ENCODE measurements at regions not wholly inside any gene's neighbourhood (a gene's known extent, or its start where the extent isn't known, plus 50 kb on each side); places are given as distances from the start of the nearest gene placed in this dataset.
"Not testable (repeated sequence)": the region's sequence is repeated elsewhere in the genome, so short reads cannot be mapped to it uniquely, and the experiment has no call there.

DNA sequence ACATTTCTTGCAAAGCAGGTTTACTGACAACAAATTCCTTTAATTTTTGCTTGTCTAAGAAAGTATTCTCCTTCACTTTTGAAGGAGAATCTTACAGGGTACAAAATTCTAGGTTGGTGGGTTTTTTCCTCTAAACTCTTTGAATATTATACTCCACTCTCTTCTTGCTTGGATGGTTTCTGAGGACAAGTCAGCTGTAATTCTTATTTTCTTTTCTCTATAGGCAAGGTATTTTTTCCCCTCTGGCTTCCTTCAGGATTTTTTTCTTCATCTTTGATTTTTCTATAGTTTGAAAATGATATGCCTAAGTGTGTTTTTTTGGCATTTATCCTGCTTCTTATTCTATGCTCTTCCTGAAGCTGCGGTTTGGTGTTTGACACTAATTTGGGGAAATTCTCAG is 112.5 kb upstream of the HIVEP1 start:
- peaks cover 1% of the 10 kb centered on the region for H3K9me3 ChIP-seq (ENCODE audit: control insufficient read depth, insufficient read depth, low read length)
- WGBS (ENCODE audit: insufficient coverage), result no CpG with 5 or more reads among the region's 1 CpG
- no peaks in the 10 kb centered on the region for H3K4me1 ChIP-seq (ENCODE audit: control insufficient read depth, insufficient read depth, low read length)
- no peak overlapping the region for H3K27ac ChIP-seq (ENCODE audit: low read depth, low read length)
- DNase-seq (ENCODE audit: low read depth in 4 of 6, low spot score in 6 of 6), result no peak
- H3K4me3 ChIP-seq (ENCODE audit: low read depth, low read length), result no peak overlapping the region
- no peaks in the 10 kb centered on the region for H3K36me3 ChIP-seq (ENCODE audit: control insufficient read depth, insufficient read depth, low read length)
- no peaks in the 10 kb centered on the region for H3K27me3 ChIP-seq (ENCODE audit: control insufficient read depth, insufficient read depth, low read length)

DNA sequence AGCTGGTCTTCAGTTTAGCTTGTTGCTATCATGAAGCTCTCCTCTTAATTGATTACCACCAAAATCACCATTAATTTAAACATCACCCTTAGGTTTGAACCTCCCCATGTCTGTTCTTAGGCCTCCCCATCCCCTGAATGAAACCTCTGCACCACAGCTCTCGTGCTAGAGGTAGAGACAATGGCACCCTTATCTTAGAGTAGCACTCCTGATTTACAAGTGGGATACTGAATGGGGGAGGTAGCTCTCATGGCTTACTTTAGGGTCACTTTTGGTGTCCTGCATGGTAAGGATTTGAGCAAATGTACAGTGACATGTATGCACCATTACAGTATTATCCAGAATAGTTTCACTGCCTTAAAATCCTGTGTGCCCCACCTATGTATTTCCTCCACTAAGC is 115.6 kb upstream of the ADTRP start:
- Histone ChIP-seq H3K36me3 (ENCODE audit: control insufficient read depth, insufficient read depth, low read length) (no peaks in the 10 kb centered on the region), H3K27me3 (ENCODE audit: control insufficient read depth, insufficient read depth, low read length) (no peaks in the 10 kb centered on the region), H3K4me1 (ENCODE audit: control insufficient read depth, insufficient read depth, low read length) (no peaks in the 10 kb centered on the region), H3K4me3 (ENCODE audit: low read depth, low read length) (no peak overlapping the region), H3K9me3 (ENCODE audit: control insufficient read depth, insufficient read depth, low read length) (peaks cover 1% of the 10 kb centered on the region), H3K27ac (ENCODE audit: low read depth, low read length) (no peak overlapping the region)
- no CpG with 5 or more reads among the region's 1 CpG for WGBS (ENCODE audit: insufficient coverage)
- no peak for DNase-seq (ENCODE audit: low read depth in 4 of 6, low spot score in 6 of 6)

DNA sequence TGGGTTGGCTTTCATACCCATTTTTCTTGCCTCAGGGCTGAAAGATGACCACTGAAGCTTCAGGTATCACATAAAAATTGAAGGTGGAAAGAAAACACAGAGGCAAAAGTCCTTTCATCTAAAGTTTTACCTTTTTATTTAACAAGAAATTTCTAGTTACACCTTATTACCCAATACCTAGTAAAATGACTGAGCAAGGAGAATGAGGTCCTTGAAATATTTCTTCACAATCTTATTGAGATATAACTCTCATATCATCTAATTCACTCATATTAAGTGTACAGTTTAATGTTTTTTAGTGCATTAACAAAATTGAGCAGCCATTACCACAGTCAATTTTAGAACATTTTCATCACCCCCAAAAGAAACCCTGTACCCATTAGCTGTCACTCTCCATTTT is 112.9 kb upstream of the ADTRP start:
- no peak overlapping the region for H3K4me3 ChIP-seq (ENCODE audit: low read depth, low read length)
- DNase-seq (ENCODE audit: low read depth in 4 of 6, low spot score in 6 of 6), result no peak
- no peaks in the 10 kb centered on the region for H3K27me3 ChIP-seq (ENCODE audit: control insufficient read depth, insufficient read depth, low read length)
- H3K36me3 ChIP-seq (ENCODE audit: control insufficient read depth, insufficient read depth, low read length), result no peaks in the 10 kb centered on the region
- no peaks in the 10 kb centered on the region for H3K4me1 ChIP-seq (ENCODE audit: control insufficient read depth, insufficient read depth, low read length)
- no peak overlapping the region for H3K27ac ChIP-seq (ENCODE audit: low read depth, low read length)
- H3K9me3 ChIP-seq (ENCODE audit: control insufficient read depth, insufficient read depth, low read length), result peaks cover 1% of the 10 kb centered on the region

DNA sequence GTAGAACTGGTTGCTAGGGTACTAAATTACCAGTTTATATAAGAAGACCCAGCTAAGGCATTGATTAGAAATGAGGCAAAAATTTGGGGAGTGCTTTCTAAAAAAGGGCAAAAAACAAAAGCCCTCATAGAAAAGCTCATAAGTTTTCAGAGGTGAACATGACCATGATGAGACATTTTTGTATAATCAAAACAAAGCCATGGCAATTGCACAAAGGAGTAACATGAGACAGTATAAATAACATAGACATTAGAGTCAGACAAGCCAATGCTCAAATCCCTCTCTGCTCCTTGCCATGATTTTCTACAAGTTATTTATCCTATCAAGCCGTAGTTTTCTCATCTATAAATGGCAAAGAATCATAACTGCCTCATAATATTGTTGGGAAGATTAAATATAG is 112.2 kb upstream of the ADTRP start:
- no peaks in the 10 kb centered on the region for H3K4me1 ChIP-seq (ENCODE audit: control insufficient read depth, insufficient read depth, low read length)
- DNase-seq (ENCODE audit: low read depth in 4 of 6, low spot score in 6 of 6), result no peak
- WGBS (ENCODE audit: insufficient coverage), result no CpG with 5 or more reads among the region's 1 CpG
- no peaks in the 10 kb centered on the region for H3K9me3 ChIP-seq (ENCODE audit: control insufficient read depth, insufficient read depth, low read length)
- no peaks in the 10 kb centered on the region for H3K36me3 ChIP-seq (ENCODE audit: control insufficient read depth, insufficient read depth, low read length)
- no peaks in the 10 kb centered on the region for H3K27me3 ChIP-seq (ENCODE audit: control insufficient read depth, insufficient read depth, low read length)
- H3K27ac ChIP-seq (ENCODE audit: low read depth, low read length), result no peak overlapping the region
- no peak overlapping the region for H3K4me3 ChIP-seq (ENCODE audit: low read depth, low read length)

DNA sequence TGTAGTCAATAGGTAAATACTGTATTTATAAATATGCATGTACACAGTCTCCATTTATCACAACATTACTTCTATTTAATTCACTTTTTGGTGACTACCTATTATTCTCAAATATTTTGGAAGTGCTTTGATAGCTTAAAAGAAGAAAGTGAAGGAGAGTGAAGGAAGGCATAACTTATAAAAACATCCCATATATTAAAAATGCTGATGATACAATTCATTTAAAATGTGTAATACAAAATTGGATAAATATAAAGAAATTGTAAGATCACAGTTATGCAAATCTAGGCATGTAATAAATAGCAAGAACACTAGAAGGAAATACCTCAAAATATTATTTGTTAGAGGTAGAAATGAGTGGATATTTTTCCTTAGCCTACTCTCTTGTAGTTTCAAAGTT is 111.6 kb upstream of the ADTRP start:
- no peak for DNase-seq (ENCODE audit: low read depth in 4 of 6, low spot score in 6 of 6)
- H3K4me1 ChIP-seq (ENCODE audit: control insufficient read depth, insufficient read depth, low read length), result no peaks in the 10 kb centered on the region
- no peaks in the 10 kb centered on the region for H3K27me3 ChIP-seq (ENCODE audit: control insufficient read depth, insufficient read depth, low read length)
- H3K9me3 ChIP-seq (ENCODE audit: control insufficient read depth, insufficient read depth, low read length), result no peaks in the 10 kb centered on the region
- no peak overlapping the region for H3K27ac ChIP-seq (ENCODE audit: low read depth, low read length)
- H3K36me3 ChIP-seq (ENCODE audit: control insufficient read depth, insufficient read depth, low read length), result no peaks in the 10 kb centered on the region
- H3K4me3 ChIP-seq (ENCODE audit: low read depth, low read length), result no peak overlapping the region

DNA sequence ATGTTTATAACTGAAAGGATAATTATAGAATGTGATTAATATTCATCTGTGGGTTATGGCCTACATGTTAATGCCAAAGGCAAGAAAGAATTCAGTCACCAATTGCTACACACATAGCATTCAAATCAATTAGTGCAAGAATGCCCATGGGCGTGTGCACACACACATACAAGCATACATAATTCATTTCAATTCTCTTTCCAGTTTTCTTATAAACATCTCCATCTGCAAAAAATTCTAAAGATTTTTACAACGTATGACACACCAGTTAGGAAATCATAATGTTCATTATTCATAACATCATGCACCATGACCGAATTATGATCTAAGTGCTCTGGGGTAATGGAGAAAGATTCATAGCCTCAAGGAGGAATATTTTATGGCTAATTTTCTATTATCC is 111.0 kb upstream of the ADTRP start:
- Histone ChIP-seq H3K27ac (ENCODE audit: low read depth, low read length) (no peak overlapping the region), H3K9me3 (ENCODE audit: control insufficient read depth, insufficient read depth, low read length) (no peaks in the 10 kb centered on the region), H3K27me3 (ENCODE audit: control insufficient read depth, insufficient read depth, low read length) (no peaks in the 10 kb centered on the region), H3K4me1 (ENCODE audit: control insufficient read depth, insufficient read depth, low read length) (no peaks in the 10 kb centered on the region), H3K4me3 (ENCODE audit: low read depth, low read length) (no peak overlapping the region), H3K36me3 (ENCODE audit: control insufficient read depth, insufficient read depth, low read length) (no peaks in the 10 kb centered on the region)
- WGBS (ENCODE audit: insufficient coverage), result no CpG with 5 or more reads among the region's 3 CpGs
- DNase-seq (ENCODE audit: low read depth in 4 of 6, low spot score in 6 of 6), result no peak

DNA sequence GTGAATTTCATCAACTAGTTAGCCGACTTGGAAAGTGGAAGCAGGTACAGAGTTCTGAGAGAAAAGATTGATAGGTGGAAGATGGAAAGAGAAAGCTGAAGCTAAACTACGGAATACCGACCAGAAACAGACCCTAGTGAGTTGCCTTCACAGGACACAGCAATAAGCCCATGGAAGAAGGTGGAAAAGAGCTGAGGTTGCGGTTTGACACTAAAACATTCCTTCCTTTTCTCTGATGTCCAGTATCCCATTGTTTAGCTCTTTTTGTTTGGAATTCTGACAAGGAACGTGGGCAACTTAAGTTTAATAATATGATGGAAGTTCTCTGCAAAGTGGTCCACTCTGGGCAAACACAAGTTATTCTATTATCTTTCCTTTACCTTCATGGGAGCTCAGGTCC is 110.1 kb upstream of the ADTRP start:
- 93% methylated on average over 4 of the region's 5 CpGs for WGBS (ENCODE audit: insufficient coverage)
- Histone ChIP-seq H3K36me3 (ENCODE audit: control insufficient read depth, insufficient read depth, low read length) (no peaks in the 10 kb centered on the region), H3K4me3 (ENCODE audit: low read depth, low read length) (no peak overlapping the region), H3K27me3 (ENCODE audit: control insufficient read depth, insufficient read depth, low read length) (no peaks in the 10 kb centered on the region), H3K27ac (ENCODE audit: low read depth, low read length) (no peak overlapping the region), H3K9me3 (ENCODE audit: control insufficient read depth, insufficient read depth, low read length) (no peaks in the 10 kb centered on the region), H3K4me1 (ENCODE audit: control insufficient read depth, insufficient read depth, low read length) (no peaks in the 10 kb centered on the region)
- no peak for DNase-seq (ENCODE audit: low read depth in 4 of 6, low spot score in 6 of 6)

DNA sequence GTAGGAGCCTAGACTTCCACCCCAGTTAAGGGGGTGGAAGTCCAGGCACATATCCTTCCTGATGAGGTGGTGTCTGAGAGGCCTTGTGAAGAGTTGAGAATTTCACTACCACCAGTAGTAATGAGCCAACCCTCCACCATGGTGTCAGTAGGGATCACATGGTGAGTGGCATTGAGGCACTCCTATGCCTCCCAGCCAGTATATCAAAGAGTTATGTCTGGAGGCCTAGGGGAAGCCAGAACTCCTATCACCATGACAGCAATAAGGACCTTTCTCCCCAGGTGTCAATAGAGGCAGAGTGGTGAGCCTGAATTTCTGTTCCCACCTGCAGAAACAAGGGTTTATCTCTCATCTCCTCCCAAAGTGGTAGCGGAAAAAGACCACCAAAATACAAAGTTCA is 106.6 kb upstream of the ADTRP start:
- Histone ChIP-seq H3K36me3 (ENCODE audit: control insufficient read depth, insufficient read depth, low read length) (no peaks in the 10 kb centered on the region), H3K4me1 (ENCODE audit: control insufficient read depth, insufficient read depth, low read length) (no peaks in the 10 kb centered on the region), H3K27me3 (ENCODE audit: control insufficient read depth, insufficient read depth, low read length) (no peaks in the 10 kb centered on the region), H3K27ac (ENCODE audit: low read depth, low read length) (no peak overlapping the region), H3K4me3 (ENCODE audit: low read depth, low read length) (no peak overlapping the region), H3K9me3 (ENCODE audit: control insufficient read depth, insufficient read depth, low read length) (no peaks in the 10 kb centered on the region)
- no peak for DNase-seq (ENCODE audit: low read depth in 4 of 6, low spot score in 6 of 6)
- WGBS (ENCODE audit: insufficient coverage), result 100% methylated on average over 1 of the region's 1 CpG

DNA sequence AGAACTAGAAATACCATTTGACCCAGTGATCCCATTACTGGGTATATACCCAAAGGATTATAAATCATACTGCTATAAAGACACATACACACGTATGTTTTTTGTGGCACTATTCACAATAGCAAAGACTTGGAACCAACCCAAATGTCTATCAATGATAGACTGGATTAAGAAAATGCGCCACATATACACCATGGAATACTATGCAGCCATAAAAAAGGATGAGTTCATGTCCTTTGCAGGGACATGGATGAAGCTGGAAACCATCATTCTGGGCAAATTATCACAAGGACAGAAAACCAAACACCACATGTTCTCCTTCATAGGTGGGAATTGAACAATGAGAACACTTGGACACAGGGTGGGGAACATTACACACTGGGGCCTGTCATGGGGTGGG is 104.9 kb upstream of the ADTRP start:
- DNase-seq (ENCODE audit: low read depth in 4 of 6, low spot score in 6 of 6); H3K27me3 ChIP-seq (ENCODE audit: control insufficient read depth, insufficient read depth, low read length); H3K4me1 ChIP-seq (ENCODE audit: control insufficient read depth, insufficient read depth, low read length); H3K27ac ChIP-seq (ENCODE audit: low read depth, low read length); H3K9me3 ChIP-seq (ENCODE audit: control insufficient read depth, insufficient read depth, low read length); H3K4me3 ChIP-seq (ENCODE audit: low read depth, low read length); H3K36me3 ChIP-seq (ENCODE audit: control insufficient read depth, insufficient read depth, low read length): not testable (repeated sequence)
- WGBS (ENCODE audit: insufficient coverage), result no CpG with 5 or more reads among the region's 2 CpGs

DNA sequence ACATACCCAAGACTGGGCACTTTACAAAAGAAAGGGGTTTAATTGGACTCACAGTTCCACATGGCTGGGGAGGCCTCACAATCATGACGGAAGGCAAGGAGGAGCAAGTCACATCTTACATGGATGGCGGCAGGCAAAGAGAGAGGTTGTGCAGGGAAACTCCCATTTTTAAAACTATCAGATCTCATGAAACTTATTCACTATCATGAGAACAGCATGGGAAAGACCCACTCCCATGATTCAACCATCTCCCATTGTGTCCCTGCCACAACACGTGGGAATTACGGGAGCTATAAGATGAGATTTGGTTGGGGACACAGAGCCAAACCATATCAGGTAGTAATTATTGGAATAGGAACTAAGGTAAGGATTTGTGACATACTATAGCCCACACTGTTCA is 101.6 kb upstream of the ADTRP start:
- WGBS (ENCODE audit: insufficient coverage), result no CpG with 5 or more reads among the region's 4 CpGs
- DNase-seq (ENCODE audit: low read depth in 4 of 6, low spot score in 6 of 6); H3K27ac ChIP-seq (ENCODE audit: low read depth, low read length): not testable (repeated sequence)

DNA sequence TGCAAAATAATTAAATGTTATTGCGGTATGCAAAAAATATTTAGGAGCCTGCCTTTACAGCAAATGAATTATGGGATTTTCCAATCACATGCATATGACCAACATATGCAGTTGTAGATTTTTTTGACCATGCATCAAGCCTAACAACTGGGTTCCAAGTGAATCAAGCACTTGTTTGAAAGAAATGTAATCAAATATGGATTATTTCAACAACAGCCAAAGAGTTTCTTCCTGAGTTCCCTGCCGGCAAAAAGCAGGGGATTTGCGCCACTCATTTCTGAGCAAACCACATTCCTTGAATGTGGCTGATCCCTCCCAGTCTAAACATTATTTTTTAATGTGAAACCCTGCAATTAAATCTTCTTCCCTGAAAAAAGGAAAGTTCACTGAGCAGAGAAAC is 100.1 kb upstream of the ADTRP start:
- no peak overlapping the region for H3K4me3 ChIP-seq (ENCODE audit: low read depth, low read length)
- no CpG with 5 or more reads among the region's 3 CpGs for WGBS (ENCODE audit: insufficient coverage)
- H3K27ac ChIP-seq (ENCODE audit: low read depth, low read length), result no peak overlapping the region
- H3K27me3 ChIP-seq (ENCODE audit: control insufficient read depth, insufficient read depth, low read length), result no peaks in the 10 kb centered on the region
- no peak for DNase-seq (ENCODE audit: low read depth in 4 of 6, low spot score in 6 of 6)
- H3K36me3 ChIP-seq (ENCODE audit: control insufficient read depth, insufficient read depth, low read length), result no peaks in the 10 kb centered on the region
- no peaks in the 10 kb centered on the region for H3K4me1 ChIP-seq (ENCODE audit: control insufficient read depth, insufficient read depth, low read length)
- no peaks in the 10 kb centered on the region for H3K9me3 ChIP-seq (ENCODE audit: control insufficient read depth, insufficient read depth, low read length)

More for the DNA sequence above, 101.6 kb upstream of the ADTRP start:
- H3K9me3 ChIP-seq (ENCODE audit: control insufficient read depth, insufficient read depth, low read length); H3K27me3 ChIP-seq (ENCODE audit: control insufficient read depth, insufficient read depth, low read length); H3K36me3 ChIP-seq (ENCODE audit: control insufficient read depth, insufficient read depth, low read length); H3K4me3 ChIP-seq (ENCODE audit: low read depth, low read length); H3K4me1 ChIP-seq (ENCODE audit: control insufficient read depth, insufficient read depth, low read length): not testable (repeated sequence)

Data from spinal cord (tissue), 9 donors.